SK-N-SH treated with all-trans-retinoic acid at 6 μM for 48 hours (cell line): ENCODE measurements at regions not wholly inside any gene's neighbourhood (a gene's known extent, or its start where the extent isn't known, plus 50 kb on each side); places are given as distances from the start of the nearest gene placed in this dataset.

Experiments used
- ATAC-seq: fragments of 200-7000 bp; cut with Tn5 transposase; 3 replicates; pipeline ENCODE4 v1.9.1; 2020; ENCODE audit warnings: mild to moderate bottlenecking, moderate library complexity
- ARNTL ChIP-seq: fragments of 450-650 bp; formaldehyde crosslinking; IDR thresholded peaks from 2 replicates; pipeline ENCODE4 v1.5.0; 2020; ENCODE audit warnings: low read depth, mild to moderate bottlenecking, moderate library complexity, borderline replicate concordance
- BACH2 ChIP-seq: fragments of 250-450 bp; sonication (Bioruptor Pico); IDR thresholded peaks from 2 replicates; pipeline ENCODE4 v1.9.0; 2021; ENCODE audit warnings: mild to moderate bottlenecking, borderline replicate concordance
- ESRRG ChIP-seq: fragments of 250-450 bp; sonication (Bioruptor Pico); IDR thresholded peaks from 2 replicates; pipeline ENCODE4 v1.6.1; 2021; ENCODE audit warnings: mild to moderate bottlenecking
- GLIS3 ChIP-seq: fragments of 250-450 bp; sonication (Bioruptor Pico); IDR thresholded peaks from 2 replicates; pipeline ENCODE4 v1.5.0; 2020; ENCODE audit warnings: mild to moderate bottlenecking, moderate library complexity
- ISL1 ChIP-seq: fragments of 250-450 bp; sonication (Bioruptor Pico); IDR thresholded peaks from 2 replicates; pipeline ENCODE4 v2.1.2; 2022; ENCODE audit warnings: mild to moderate bottlenecking, moderate library complexity
- OSR1 ChIP-seq: fragments of 250-450 bp; sonication (Bioruptor Pico); IDR thresholded peaks from 2 replicates; pipeline ENCODE4 v1.8.0; 2022; ENCODE audit warnings: moderate library complexity, mild to moderate bottlenecking, inconsistent platforms
- PPARA ChIP-seq: fragments of 250-450 bp; sonication (Bioruptor Pico); IDR thresholded peaks from 2 replicates; pipeline ENCODE4 v1.5.0; 2020; ENCODE audit warnings: mild to moderate bottlenecking, borderline replicate concordance
- SNAI2 ChIP-seq: fragments of 250-450 bp; sonication (Bioruptor Pico); IDR thresholded peaks from 2 replicates; pipeline ENCODE4 v1.5.0; 2020; ENCODE audit warnings: mild to moderate bottlenecking, moderate library complexity
- TCF4 ChIP-seq: fragments of 250-450 bp; sonication (Bioruptor Pico); IDR thresholded peaks from 2 replicates; pipeline ENCODE4 v1.8.0; 2021; ENCODE audit warnings: mild to moderate bottlenecking, moderate library complexity, borderline replicate concordance
- TOX ChIP-seq: fragments of 250-450 bp; sonication (Bioruptor Pico); IDR thresholded peaks from 2 replicates; pipeline ENCODE4 v1.8.0; 2021; ENCODE audit warnings: mild to moderate bottlenecking, moderate library complexity, borderline replicate concordance
- ZC3H10 ChIP-seq: fragments of 250-450 bp; sonication (Bioruptor Pico); IDR thresholded peaks from 2 replicates; pipeline ENCODE4 v1.5.1; 2021; ENCODE audit warnings: mild to moderate bottlenecking, moderate library complexity
- ZFP3 ChIP-seq: fragments of 250-450 bp; sonication (Bioruptor Pico); IDR thresholded peaks from 2 replicates; pipeline ENCODE4 v1.5.0; 2020; ENCODE audit warnings: mild to moderate bottlenecking, moderate library complexity
- ZFP30 ChIP-seq: fragments of 450-650 bp; formaldehyde crosslinking; IDR thresholded peaks from 2 replicates; pipeline ENCODE4 v1.5.0; 2022; ENCODE audit warnings: mild to moderate bottlenecking, moderate library complexity
- ZNF565 ChIP-seq: fragments of 450-650 bp; formaldehyde crosslinking; conservative IDR thresholded peaks from 2 replicates; pipeline ENCODE4 v1.5.0; 2020; ENCODE audit warnings: low read depth, mild to moderate bottlenecking, moderate library complexity
- ZNF70 ChIP-seq: fragments of 450-650 bp; formaldehyde crosslinking; IDR thresholded peaks from 2 replicates; pipeline ENCODE4 v1.5.0; 2020; ENCODE audit warnings: mild to moderate bottlenecking, moderate library complexity
- ZNF8 ChIP-seq: fragments of 450-650 bp; formaldehyde crosslinking; IDR thresholded peaks from 2 replicates; pipeline ENCODE4 v1.5.0; 2020; ENCODE audit warnings: mild to moderate bottlenecking, moderate library complexity
- TF ChIP-seq, protein P1 (sequence below): fragments of 250-450 bp; sonication (Bioruptor Pico); IDR thresholded peaks from 2 replicates; pipeline ENCODE4 v1.8.0; 2020; ENCODE audit warnings: mild to moderate bottlenecking, moderate library complexity, borderline replicate concordance
- TF ChIP-seq, protein P2 (sequence below): fragments of 250-450 bp; sonication (Bioruptor Pico); IDR thresholded peaks from 2 replicates; pipeline ENCODE4 v1.5.1; 2020; ENCODE audit warnings: low read depth, mild to moderate bottlenecking, moderate library complexity
- TF ChIP-seq, protein P3 (sequence below): fragments of 250-450 bp; sonication (Bioruptor Pico); IDR thresholded peaks from 2 replicates; pipeline ENCODE4 v1.5.1; 2021; ENCODE audit warnings: mild to moderate bottlenecking, moderate library complexity
- TF ChIP-seq, protein P4 (sequence below): fragments of 250-450 bp; sonication (Bioruptor Pico); IDR thresholded peaks from 2 replicates; pipeline ENCODE4 v1.5.0; 2020; ENCODE audit warnings: mild to moderate bottlenecking, moderate library complexity

DNA sequence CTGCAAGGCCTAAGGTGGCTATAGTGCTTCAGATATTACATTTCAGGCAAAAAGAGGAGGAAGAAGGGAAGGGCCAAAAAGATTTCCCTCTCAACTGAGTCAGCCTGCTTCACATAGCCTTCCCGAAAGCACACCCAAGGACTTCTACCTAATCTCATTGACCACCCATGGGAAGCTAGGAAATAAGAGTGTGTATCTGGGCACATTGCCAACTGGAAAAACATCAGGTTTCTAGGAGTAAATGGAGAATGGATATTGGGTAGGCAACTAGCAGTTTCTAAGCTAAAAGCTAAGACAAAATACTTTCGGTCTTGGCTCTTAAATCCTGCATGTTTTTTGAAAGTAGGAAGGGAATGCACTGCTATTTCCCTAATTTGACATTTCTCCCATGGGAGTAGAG is 221.7 kb upstream of the GRIP1 start:
- TF ChIP-seq, protein P1, sequence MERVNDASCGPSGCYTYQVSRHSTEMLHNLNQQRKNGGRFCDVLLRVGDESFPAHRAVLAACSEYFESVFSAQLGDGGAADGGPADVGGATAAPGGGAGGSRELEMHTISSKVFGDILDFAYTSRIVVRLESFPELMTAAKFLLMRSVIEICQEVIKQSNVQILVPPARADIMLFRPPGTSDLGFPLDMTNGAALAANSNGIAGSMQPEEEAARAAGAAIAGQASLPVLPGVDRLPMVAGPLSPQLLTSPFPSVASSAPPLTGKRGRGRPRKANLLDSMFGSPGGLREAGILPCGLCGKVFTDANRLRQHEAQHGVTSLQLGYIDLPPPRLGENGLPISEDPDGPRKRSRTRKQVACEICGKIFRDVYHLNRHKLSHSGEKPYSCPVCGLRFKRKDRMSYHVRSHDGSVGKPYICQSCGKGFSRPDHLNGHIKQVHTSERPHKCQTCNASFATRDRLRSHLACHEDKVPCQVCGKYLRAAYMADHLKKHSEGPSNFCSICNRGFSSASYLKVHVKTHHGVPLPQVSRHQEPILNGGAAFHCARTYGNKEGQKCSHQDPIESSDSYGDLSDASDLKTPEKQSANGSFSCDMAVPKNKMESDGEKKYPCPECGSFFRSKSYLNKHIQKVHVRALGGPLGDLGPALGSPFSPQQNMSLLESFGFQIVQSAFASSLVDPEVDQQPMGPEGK (CRISPR knock-in tag), result no peak
- TF ChIP-seq ZNF70, result no peak
- TF ChIP-seq PPARA (CRISPR knock-in tag), result no peak
- TF ChIP-seq ZC3H10 (CRISPR knock-in tag), result no peak
- no peak for TF ChIP-seq ZFP30 (CRISPR knock-in tag)
- TF ChIP-seq ZNF8 (CRISPR knock-in tag), result no peak
- no peak for TF ChIP-seq ZNF565
- no peak for TF ChIP-seq BACH2 (CRISPR knock-in tag)
- TF ChIP-seq, protein P2, sequence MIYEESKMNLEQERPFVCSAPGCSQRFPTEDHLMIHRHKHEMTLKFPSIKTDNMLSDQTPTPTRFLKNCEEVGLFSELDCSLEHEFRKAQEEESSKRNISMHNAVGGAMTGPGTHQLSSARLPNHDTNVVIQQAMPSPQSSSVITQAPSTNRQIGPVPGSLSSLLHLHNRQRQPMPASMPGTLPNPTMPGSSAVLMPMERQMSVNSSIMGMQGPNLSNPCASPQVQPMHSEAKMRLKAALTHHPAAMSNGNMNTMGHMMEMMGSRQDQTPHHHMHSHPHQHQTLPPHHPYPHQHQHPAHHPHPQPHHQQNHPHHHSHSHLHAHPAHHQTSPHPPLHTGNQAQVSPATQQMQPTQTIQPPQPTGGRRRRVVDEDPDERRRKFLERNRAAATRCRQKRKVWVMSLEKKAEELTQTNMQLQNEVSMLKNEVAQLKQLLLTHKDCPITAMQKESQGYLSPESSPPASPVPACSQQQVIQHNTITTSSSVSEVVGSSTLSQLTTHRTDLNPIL, result no peak
- no peak for TF ChIP-seq ZFP3 (CRISPR knock-in tag)
- no peak for ATAC-seq

DNA sequence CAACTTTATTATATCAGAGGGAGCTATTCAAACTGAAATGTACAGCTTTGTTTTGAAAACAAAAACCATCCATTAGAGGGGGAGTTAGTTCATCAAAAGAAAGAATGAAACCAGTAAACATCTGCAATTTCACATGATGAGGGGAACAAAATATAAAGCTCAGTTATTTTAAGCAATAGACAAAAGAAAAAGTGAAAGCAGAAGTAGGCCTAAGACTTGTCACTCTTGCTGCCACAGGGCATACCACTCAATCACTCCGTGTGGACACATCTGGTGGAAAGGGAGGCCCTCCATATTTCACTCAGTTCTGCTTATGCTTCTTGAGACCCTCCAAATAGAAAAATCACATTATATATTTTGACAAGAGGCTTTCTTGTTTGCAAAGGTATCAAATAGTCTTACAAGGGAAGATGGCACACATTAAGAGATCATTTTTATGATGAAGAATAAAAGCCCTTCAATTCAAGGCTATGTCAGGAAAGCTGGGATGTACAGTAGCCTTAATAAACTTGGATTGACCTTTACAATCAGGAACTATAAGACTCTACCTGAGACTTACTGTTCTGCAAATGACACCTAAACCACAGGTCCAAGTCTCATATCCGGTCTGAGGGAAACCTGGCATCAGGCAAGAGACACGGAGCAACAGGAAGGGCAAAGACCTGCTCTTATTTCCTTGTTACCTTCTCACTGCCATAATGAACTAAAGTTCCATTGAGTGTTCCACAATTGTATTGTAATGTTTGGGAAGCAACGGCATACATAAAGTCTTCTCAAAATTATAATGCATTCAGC is 222.5 kb upstream of the GRIP1 start:
- ATAC-seq, result no peak
- no peak for TF ChIP-seq ESRRG (CRISPR knock-in tag)
- TF ChIP-seq ZC3H10 (CRISPR knock-in tag), result no peak
- TF ChIP-seq OSR1 (CRISPR knock-in tag), result no peak

DNA sequence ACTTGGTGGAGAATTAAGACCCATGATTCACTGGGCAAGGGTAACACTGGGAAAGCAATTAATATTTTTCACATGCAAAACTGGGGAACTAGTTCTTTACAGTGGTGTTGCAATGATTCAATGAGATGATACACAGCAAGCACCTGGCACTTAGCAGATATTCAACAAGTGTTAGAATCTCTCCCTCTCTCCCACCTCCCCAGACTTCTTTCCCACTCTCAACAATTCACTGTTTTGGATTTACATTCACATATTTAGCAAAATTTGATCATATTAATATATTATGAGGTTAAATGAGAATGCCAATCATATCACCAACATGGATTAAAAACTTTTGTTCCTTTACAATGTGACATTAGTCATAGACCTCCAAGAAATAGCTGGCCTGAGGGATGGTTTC is 223.1 kb upstream of the GRIP1 start:
- no peak for ATAC-seq
- no peak for TF ChIP-seq BACH2 (CRISPR knock-in tag)
- TF ChIP-seq, protein P3, sequence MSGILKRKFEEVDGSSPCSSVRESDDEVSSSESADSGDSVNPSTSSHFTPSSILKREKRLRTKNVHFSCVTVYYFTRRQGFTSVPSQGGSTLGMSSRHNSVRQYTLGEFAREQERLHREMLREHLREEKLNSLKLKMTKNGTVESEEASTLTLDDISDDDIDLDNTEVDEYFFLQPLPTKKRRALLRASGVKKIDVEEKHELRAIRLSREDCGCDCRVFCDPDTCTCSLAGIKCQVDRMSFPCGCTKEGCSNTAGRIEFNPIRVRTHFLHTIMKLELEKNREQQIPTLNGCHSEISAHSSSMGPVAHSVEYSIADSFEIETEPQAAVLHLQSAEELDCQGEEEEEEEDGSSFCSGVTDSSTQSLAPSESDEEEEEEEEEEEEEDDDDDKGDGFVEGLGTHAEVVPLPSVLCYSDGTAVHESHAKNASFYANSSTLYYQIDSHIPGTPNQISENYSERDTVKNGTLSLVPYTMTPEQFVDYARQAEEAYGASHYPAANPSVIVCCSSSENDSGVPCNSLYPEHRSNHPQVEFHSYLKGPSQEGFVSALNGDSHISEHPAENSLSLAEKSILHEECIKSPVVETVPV, result no peak
- no peak for TF ChIP-seq ARNTL (CRISPR knock-in tag)
- no peak for TF ChIP-seq PPARA (CRISPR knock-in tag)
- TF ChIP-seq ZNF565, result no peak
- TF ChIP-seq ZNF8 (CRISPR knock-in tag), result no peak
- TF ChIP-seq ZFP3 (CRISPR knock-in tag), result no peak
- no peak for TF ChIP-seq OSR1 (CRISPR knock-in tag)
- TF ChIP-seq, protein P4, sequence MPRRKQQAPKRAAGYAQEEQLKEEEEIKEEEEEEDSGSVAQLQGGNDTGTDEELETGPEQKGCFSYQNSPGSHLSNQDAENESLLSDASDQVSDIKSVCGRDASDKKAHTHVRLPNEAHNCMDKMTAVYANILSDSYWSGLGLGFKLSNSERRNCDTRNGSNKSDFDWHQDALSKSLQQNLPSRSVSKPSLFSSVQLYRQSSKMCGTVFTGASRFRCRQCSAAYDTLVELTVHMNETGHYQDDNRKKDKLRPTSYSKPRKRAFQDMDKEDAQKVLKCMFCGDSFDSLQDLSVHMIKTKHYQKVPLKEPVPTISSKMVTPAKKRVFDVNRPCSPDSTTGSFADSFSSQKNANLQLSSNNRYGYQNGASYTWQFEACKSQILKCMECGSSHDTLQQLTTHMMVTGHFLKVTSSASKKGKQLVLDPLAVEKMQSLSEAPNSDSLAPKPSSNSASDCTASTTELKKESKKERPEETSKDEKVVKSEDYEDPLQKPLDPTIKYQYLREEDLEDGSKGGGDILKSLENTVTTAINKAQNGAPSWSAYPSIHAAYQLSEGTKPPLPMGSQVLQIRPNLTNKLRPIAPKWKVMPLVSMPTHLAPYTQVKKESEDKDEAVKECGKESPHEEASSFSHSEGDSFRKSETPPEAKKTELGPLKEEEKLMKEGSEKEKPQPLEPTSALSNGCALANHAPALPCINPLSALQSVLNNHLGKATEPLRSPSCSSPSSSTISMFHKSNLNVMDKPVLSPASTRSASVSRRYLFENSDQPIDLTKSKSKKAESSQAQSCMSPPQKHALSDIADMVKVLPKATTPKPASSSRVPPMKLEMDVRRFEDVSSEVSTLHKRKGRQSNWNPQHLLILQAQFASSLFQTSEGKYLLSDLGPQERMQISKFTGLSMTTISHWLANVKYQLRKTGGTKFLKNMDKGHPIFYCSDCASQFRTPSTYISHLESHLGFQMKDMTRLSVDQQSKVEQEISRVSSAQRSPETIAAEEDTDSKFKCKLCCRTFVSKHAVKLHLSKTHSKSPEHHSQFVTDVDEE (CRISPR knock-in tag), result no peak
- TF ChIP-seq GLIS3, result no peak
- no peak for TF ChIP-seq SNAI2 (CRISPR knock-in tag)
- no peak for TF ChIP-seq ISL1
- TF ChIP-seq ESRRG (CRISPR knock-in tag), result no peak
- TF ChIP-seq TCF4 (CRISPR knock-in tag), result no peak
- TF ChIP-seq TOX (CRISPR knock-in tag), result no peak

DNA sequence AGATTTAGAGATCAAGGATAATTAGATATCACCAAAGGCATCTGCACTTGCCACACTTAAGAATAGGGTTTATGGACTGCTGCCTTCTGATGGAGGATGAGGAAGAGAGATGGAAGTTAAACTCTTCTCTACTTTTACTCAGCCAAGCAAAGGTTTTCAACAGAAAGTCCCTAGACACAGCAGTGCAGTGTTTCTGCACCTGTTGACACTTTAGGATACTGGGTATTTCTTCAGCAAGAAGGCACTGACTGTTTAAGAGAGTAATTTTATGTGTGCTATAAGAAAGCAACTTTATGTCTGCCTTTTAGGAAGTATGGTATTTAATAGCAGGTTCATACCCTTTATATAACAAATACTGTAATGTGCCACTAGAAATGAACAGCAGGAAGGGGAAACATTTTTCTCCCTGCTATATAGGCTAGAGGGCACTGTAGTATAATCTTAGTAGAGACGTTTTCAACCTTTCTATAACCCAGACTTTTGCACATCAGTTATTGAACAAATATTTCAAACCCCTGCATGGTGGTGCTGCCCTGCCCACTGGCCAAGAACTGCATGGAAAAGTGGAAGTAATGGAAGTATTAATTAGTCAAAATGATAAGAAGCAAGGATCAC is 225.0 kb upstream of the GRIP1 start:
- no peak for TF ChIP-seq ZFP3 (CRISPR knock-in tag)
- TF ChIP-seq, all 23 proteins: peak for 0
- no peak for ATAC-seq
